ENCODE measurements at regions not wholly inside any gene's neighbourhood (a gene's known extent, or its start where the extent isn't known, plus 50 kb on each side); places are given as distances from the start of the nearest gene placed in this dataset.

GRCh38 chr9:79809316-79809876 lies 237.6 kb downstream of the TLE4 start:
- DNase-seq (ENCODE audit: low spot score): no peak
- TF ChIP-seq CTCF (IDR thresholded peaks at IDR 0.05; ENCODE audit: extremely low read depth, missing control alignments): no peak

GRCh38 chr9:79807971-79808370 lies 236.2 kb downstream of the TLE4 start:
- DNase-seq (ENCODE audit: low spot score): no peak
- TF ChIP-seq CTCF (IDR thresholded peaks at IDR 0.05; ENCODE audit: extremely low read depth, missing control alignments): no peak

GRCh38 chr9:79806086-79806485 lies 234.3 kb downstream of the TLE4 start:
- no peak for DNase-seq (ENCODE audit: low spot score)
- TF ChIP-seq CTCF (IDR thresholded peaks at IDR 0.05; ENCODE audit: extremely low read depth, missing control alignments): no peak

- no peak for TF ChIP-seq CTCF (IDR thresholded peaks at IDR 0.05; ENCODE audit: extremely low read depth, missing control alignments)
- no peak for DNase-seq (ENCODE audit: low spot score)
Observed at GRCh38 chr9:79801459-79801858, 229.7 kb downstream of the TLE4 start.

- no peak for DNase-seq (ENCODE audit: low spot score)
- TF ChIP-seq CTCF (IDR thresholded peaks at IDR 0.05; ENCODE audit: extremely low read depth, missing control alignments): no peak
Observed at GRCh38 chr9:79800578-79800977, 228.8 kb downstream of the TLE4 start.

GRCh38 chr9:79799691-79800335 lies 228.0 kb downstream of the TLE4 start:
- DNase-seq (ENCODE audit: low spot score): no peak
- no peak for TF ChIP-seq CTCF (IDR thresholded peaks at IDR 0.05; ENCODE audit: extremely low read depth, missing control alignments)

- TF ChIP-seq CTCF (IDR thresholded peaks at IDR 0.05; ENCODE audit: extremely low read depth, missing control alignments): no peak
- DNase-seq (ENCODE audit: low spot score): no peak
Observed at GRCh38 chr9:79798450-79798849, 226.7 kb downstream of the TLE4 start.
